WERI-Rb-1 (cell line): ENCODE measurements at regions not wholly inside any gene's neighbourhood (a gene's known extent, or its start where the extent isn't known, plus 50 kb on each side); places are given as distances from the start of the nearest gene placed in this dataset.

Experiments used
- DNase-seq: peaks from one replicate; pipeline ENCODE4 v3.0.0-alpha.2; 2020
- H3K27ac ChIP-seq: fragments of 250-450 bp; sonication (Bioruptor Pico); 2 replicates; pipeline ENCODE4 v1.5.1; 2020; ENCODE audit warnings: mild to moderate bottlenecking, moderate library complexity
- H3K27me3 ChIP-seq: fragments of 250-450 bp; sonication (Bioruptor Pico); 2 replicates; pipeline ENCODE4 v1.5.1; 2021; ENCODE audit warnings: mild to moderate bottlenecking, low read depth, moderate library complexity; ENCODE audit not compliant: insufficient read depth, severe bottlenecking
- H3K36me3 ChIP-seq: fragments of 250-450 bp; sonication (Bioruptor Pico); 2 replicates; pipeline ENCODE4 v1.5.1; 2020; ENCODE audit warnings: mild to moderate bottlenecking, moderate library complexity
- H3K4me3 ChIP-seq: 2 replicates; pipeline ENCODE4 v1.5.1; 2011; ENCODE audit warnings: low read depth, mild to moderate bottlenecking, control low read depth, low read length
- H3K9me3 ChIP-seq: fragments of 250-450 bp; sonication (Bioruptor Pico); 2 replicates; pipeline ENCODE4 v1.5.1; 2021; ENCODE audit warnings: mild to moderate bottlenecking, moderate library complexity; ENCODE audit not compliant: severe bottlenecking
- TF ChIP-seq, protein P1 (sequence below): IDR thresholded peaks from 2 replicates; pipeline ENCODE4 v1.5.1; 2011; ENCODE audit warnings: low read depth, mild to moderate bottlenecking, control low read depth, inconsistent platforms, low read length

DNA sequence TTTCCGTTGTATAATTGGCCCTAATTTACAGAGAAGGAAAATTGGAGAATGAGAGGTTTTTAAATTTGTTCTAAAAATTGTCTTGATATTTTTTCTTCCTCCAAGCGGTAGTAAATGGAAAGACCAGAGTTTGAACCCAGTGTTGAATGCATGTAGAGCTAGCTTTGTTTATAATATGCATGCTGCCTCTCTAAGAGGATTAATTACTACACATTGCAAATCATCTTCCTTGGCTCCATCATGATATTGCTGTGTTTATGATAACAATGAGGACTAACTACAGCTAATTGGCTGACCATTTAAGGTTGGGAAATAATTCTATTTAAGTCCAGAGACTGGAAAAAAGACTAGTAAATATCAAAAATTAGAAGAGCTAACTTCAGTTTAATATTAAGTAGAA lies 338.5 kb downstream of the PLK2 start:
- Histone ChIP-seq H3K27ac (no peak overlapping the region), H3K27me3 (no peaks in the 10 kb centered on the region), H3K4me3 (no peak overlapping the region), H3K36me3 (no peaks in the 10 kb centered on the region), H3K9me3 (no peaks in the 10 kb centered on the region)
- DNase-seq, result no peak
- TF ChIP-seq, protein P1, sequence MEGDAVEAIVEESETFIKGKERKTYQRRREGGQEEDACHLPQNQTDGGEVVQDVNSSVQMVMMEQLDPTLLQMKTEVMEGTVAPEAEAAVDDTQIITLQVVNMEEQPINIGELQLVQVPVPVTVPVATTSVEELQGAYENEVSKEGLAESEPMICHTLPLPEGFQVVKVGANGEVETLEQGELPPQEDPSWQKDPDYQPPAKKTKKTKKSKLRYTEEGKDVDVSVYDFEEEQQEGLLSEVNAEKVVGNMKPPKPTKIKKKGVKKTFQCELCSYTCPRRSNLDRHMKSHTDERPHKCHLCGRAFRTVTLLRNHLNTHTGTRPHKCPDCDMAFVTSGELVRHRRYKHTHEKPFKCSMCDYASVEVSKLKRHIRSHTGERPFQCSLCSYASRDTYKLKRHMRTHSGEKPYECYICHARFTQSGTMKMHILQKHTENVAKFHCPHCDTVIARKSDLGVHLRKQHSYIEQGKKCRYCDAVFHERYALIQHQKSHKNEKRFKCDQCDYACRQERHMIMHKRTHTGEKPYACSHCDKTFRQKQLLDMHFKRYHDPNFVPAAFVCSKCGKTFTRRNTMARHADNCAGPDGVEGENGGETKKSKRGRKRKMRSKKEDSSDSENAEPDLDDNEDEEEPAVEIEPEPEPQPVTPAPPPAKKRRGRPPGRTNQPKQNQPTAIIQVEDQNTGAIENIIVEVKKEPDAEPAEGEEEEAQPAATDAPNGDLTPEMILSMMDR, result no peak

DNA sequence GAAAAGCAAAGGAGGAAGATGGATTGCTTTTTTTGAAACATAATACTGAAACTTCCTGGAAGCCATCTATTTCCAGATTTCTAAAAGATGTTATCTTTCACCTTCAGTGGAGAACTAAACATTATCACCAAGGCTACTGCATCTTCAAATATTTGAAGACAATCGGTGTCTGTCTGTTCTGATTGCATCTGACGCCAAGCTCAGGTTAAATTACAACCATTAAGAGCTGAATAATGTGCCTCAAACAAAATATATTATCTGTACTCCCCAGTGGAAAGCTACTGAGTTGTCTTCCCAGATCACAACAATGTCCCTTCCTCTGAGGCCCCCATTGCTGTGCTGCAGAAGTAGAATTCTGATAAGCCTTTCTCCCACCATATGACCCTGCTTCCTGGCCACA lies 342.3 kb downstream of the PLK2 start:
- Histone ChIP-seq H3K9me3 (no peaks in the 10 kb centered on the region), H3K27ac (no peak overlapping the region), H3K4me3 (no peak overlapping the region), H3K27me3 (no peaks in the 10 kb centered on the region), H3K36me3 (no peaks in the 10 kb centered on the region)
- no peak for DNase-seq
- TF ChIP-seq, protein P1, result no peak

DNA sequence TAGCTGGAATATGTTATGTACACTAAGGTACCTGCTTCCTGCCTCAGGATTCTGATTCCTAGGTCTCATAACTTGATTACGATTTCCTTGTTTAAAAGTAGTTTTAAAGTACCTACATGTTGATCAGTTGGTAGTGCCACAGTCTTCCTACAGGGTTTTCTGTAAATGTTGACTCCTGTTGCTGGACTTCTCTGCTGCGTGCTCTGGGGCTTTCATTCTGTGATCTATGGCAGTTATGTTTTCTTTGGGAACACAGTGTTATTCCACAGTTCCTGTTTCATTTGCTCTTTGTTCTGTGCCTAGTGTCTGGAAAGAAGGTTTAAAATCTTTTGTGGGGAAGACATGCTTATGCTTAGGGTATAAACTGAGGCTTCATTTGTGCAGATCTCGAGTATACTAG lies 343.5 kb downstream of the PLK2 start:
- no peaks in the 10 kb centered on the region for H3K9me3 ChIP-seq
- no peaks in the 10 kb centered on the region for H3K27me3 ChIP-seq
- H3K36me3 ChIP-seq, result no peaks in the 10 kb centered on the region
- no peak overlapping the region for H3K27ac ChIP-seq
- no peak for DNase-seq
- TF ChIP-seq, protein P1, result no peak
- no peak overlapping the region for H3K4me3 ChIP-seq

GRCh38 chr5:58115811-58116210 lies 344.1 kb downstream of the PLK2 start:
- no peak overlapping the region for H3K27ac ChIP-seq
- no peaks in the 10 kb centered on the region for H3K36me3 ChIP-seq
- H3K9me3 ChIP-seq, result no peaks in the 10 kb centered on the region
- H3K27me3 ChIP-seq, result no peaks in the 10 kb centered on the region
- DNase-seq, result no peak
- no peak overlapping the region for H3K4me3 ChIP-seq
- TF ChIP-seq, protein P1, result no peak

DNA sequence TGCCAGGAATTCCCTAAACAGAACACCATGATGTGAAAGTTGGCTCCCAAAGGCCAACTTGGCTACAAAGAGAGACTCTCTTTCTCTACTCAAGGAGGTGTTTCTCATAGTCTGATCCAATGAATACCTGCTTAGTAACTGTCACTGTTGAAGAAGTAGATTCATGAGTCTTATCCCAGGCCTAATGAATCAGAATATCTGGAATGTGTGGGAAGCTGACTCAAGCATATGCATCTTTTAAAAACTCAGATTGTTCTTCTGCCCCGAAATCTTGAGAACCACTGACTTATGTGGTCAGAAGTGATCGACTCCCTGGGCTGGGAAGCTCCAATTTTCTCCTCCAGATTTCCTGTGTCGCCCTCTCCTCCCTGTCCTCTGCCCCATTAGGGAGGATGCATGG lies 345.6 kb downstream of the PLK2 start:
- Histone ChIP-seq H3K4me3 (no peak overlapping the region), H3K36me3 (no peaks in the 10 kb centered on the region), H3K9me3 (no peaks in the 10 kb centered on the region), H3K27ac (no peak overlapping the region), H3K27me3 (no peaks in the 10 kb centered on the region)
- TF ChIP-seq, protein P1, result no peak
- DNase-seq, result no peak

- Histone ChIP-seq H3K9me3 (no peaks in the 10 kb centered on the region), H3K4me3 (no peak overlapping the region), H3K36me3 (no peaks in the 10 kb centered on the region), H3K27me3 (no peaks in the 10 kb centered on the region), H3K27ac (no peak overlapping the region)
- TF ChIP-seq, protein P1, result no peak
- no peak for DNase-seq
Observed at GRCh38 chr5:58113172-58113571, 346.7 kb downstream of the PLK2 start.
